IMR-90 (cell line): ENCODE measurements at regions not wholly inside any gene's neighbourhood (a gene's known extent, or its start where the extent isn't known, plus 50 kb on each side); places are given as distances from the start of the nearest gene placed in this dataset.

Source experiments
- ATAC-seq: fragments of 200-7000 bp; cut with Tn5 transposase; 2 replicates; pipeline ENCODE4 v1.9.1; 2020; ENCODE audit warnings: low read depth, mild to moderate bottlenecking, moderate library complexity
- BruUV-seq: library from RNA; stranded (reverse); fragments of 400-500 nt; replicated peaks from 2 replicates; lab custom pipeline; 2021; lab: Mats Ljungman, UMichigan
- CTCF ChIA-PET: fragments of 300-600 bp; formaldehyde crosslinking; extraction: SDS; loops from one replicate; lab custom pipeline; 2021; ENCODE audit warnings: antibody characterized with exemption; lab: Yijun Ruan, JAX
- POLR2A ChIA-PET: fragments of 300-600 bp; sonication (Branson Sonifier 250); formaldehyde crosslinking; loops from one replicate; lab custom pipeline; 2022; ENCODE audit warnings: antibody characterized with exemption; ENCODE audit not compliant: unreplicated experiment; lab: Charles Lee
- DNase-seq: peaks from one replicate; pipeline ENCODE4 v3.0.0; 2013
- H2AFZ ChIP-seq: replicated peaks from 2 replicates; pipeline ENCODE3; 2013; ENCODE audit warnings: low read length, mild to moderate bottlenecking; ENCODE audit not compliant: poor library complexity
- H2AK5ac ChIP-seq: 2 replicates; pipeline ENCODE4 v1.6.1; 2013; ENCODE audit warnings: low read depth, low read length, inconsistent platforms
- H2AK9ac ChIP-seq: replicated peaks from 2 replicates; pipeline ENCODE3; 2013; ENCODE audit warnings: mild to moderate bottlenecking, low read depth, low read length, moderate library complexity; ENCODE audit not compliant: poor library complexity
- H2BK120ac ChIP-seq: 2 replicates; pipeline ENCODE4 v1.6.1; 2013; ENCODE audit warnings: low read depth, low read length, inconsistent platforms
- H2BK15ac ChIP-seq: 3 replicates; pipeline ENCODE4 v1.6.1; 2013; ENCODE audit warnings: low read depth, low read length, inconsistent platforms
- H2BK20ac ChIP-seq: 2 replicates; pipeline ENCODE4 v1.6.1; 2013; ENCODE audit warnings: low read depth, mild to moderate bottlenecking, inconsistent platforms, low read length, moderate library complexity
- H2BK5ac ChIP-seq: 2 replicates; pipeline ENCODE4 v1.6.1; 2013; ENCODE audit warnings: mild to moderate bottlenecking, low read depth, low read length, inconsistent platforms; ENCODE audit not compliant: poor library complexity, severe bottlenecking
- H3K14ac ChIP-seq: replicated peaks from 2 replicates; pipeline ENCODE4 v1.6.1; 2013; ENCODE audit warnings: low read depth, low read length, inconsistent platforms
- H3K18ac ChIP-seq: 2 replicates; pipeline ENCODE4 v1.6.1; 2013; ENCODE audit warnings: low read depth, low read length, control low read depth
- H3K23ac ChIP-seq: 2 replicates; pipeline ENCODE4 v1.6.1; 2013; ENCODE audit warnings: low read depth, low read length, inconsistent platforms
- H3K27ac ChIP-seq: 2 replicates; pipeline ENCODE4 v1.5.1; 2013; ENCODE audit warnings: mild to moderate bottlenecking, control low read depth, low read length; ENCODE audit not compliant: insufficient read depth
- H3K27me3 ChIP-seq: 2 replicates; pipeline ENCODE4 v1.6.1; 2013; ENCODE audit warnings: low read length; ENCODE audit not compliant: control insufficient read depth, insufficient read depth
- H3K36me3 ChIP-seq: 2 replicates; pipeline ENCODE4 v1.6.1; 2013; ENCODE audit warnings: low read length, mixed read lengths; ENCODE audit not compliant: control insufficient read depth, insufficient read depth
- H3K4ac ChIP-seq: 2 replicates; pipeline ENCODE4 v1.6.1; 2013; ENCODE audit warnings: low read depth, low read length, inconsistent platforms
- H3K4me1 ChIP-seq: 2 replicates; pipeline ENCODE4 v1.6.1; 2013; ENCODE audit warnings: low read length, mixed read lengths; ENCODE audit not compliant: control insufficient read depth, insufficient read depth
- H3K4me2 ChIP-seq: 2 replicates; pipeline ENCODE4 v1.6.1; 2013; ENCODE audit warnings: low read depth, mild to moderate bottlenecking, control low read depth, low read length, moderate library complexity
- H3K4me3 ChIP-seq: 2 replicates; pipeline ENCODE4 v1.5.1; 2013; ENCODE audit warnings: low read depth, mild to moderate bottlenecking, control low read depth, low read length, moderate library complexity; ENCODE audit not compliant: insufficient read depth
- H3K56ac ChIP-seq: 2 replicates; pipeline ENCODE4 v1.6.1; 2013; ENCODE audit warnings: low read length, inconsistent platforms; ENCODE audit not compliant: insufficient read depth; ENCODE audit errors: extremely low read depth
- H3K79me1 ChIP-seq, 2 experiments: 2 replicates each; pipeline ENCODE4 v1.6.1; 2013; ENCODE audit warnings: low read length in 2 of 2, inconsistent platforms in 1 of 2, low read depth in 1 of 2
- H3K9ac ChIP-seq: 2 replicates; pipeline ENCODE4 v1.6.1; 2013; ENCODE audit warnings: low read depth, low read length, control low read depth
- H3K9me1 ChIP-seq: 2 replicates; pipeline ENCODE4 v1.6.1; 2013; ENCODE audit warnings: low read length, inconsistent platforms; ENCODE audit not compliant: insufficient read depth
- H3K9me3 ChIP-seq: 2 replicates; pipeline ENCODE4 v1.6.1; 2013; ENCODE audit warnings: low read length; ENCODE audit not compliant: control insufficient read depth, insufficient read depth
- H4K20me1 ChIP-seq: 2 replicates; pipeline ENCODE4 v1.6.1; 2013; ENCODE audit warnings: low read length, inconsistent platforms; ENCODE audit not compliant: insufficient read depth
- H4K5ac ChIP-seq: 2 replicates; pipeline ENCODE4 v1.6.1; 2013; ENCODE audit warnings: mild to moderate bottlenecking, low read depth, low read length, control low read depth
- H4K8ac ChIP-seq, 2 experiments: 2 replicates each; pipeline ENCODE4 v1.6.1; 2013; ENCODE audit warnings: low read depth in 2 of 2, low read length in 2 of 2, control low read depth in 1 of 2, inconsistent platforms in 1 of 2
- H4K91ac ChIP-seq: 2 replicates; pipeline ENCODE4 v1.6.1; 2013; ENCODE audit warnings: low read depth, low read length, inconsistent platforms; ENCODE audit not compliant: insufficient read depth
- MAZ ChIP-seq: IDR thresholded peaks from 2 replicates; pipeline ENCODE4 v1.6.1; 2012; ENCODE audit warnings: low read depth, mild to moderate bottlenecking, low read length, improper control_type of control experiment, moderate library complexity, borderline replicate concordance
- MXI1 ChIP-seq: IDR thresholded peaks from 2 replicates; pipeline ENCODE4 v1.6.1; 2012; ENCODE audit warnings: low read depth, mild to moderate bottlenecking, low read length, moderate library complexity, borderline replicate concordance
- WGBS, 2 experiments: methylation state at CpG; one replicate each; pipeline versions ENCODE4 v1.1.5 to v1.1.7; 2013; ENCODE audit warnings: missing lambda C conversion rate in 2 of 2; ENCODE audit not compliant: insufficient read length in 1 of 2; ENCODE audit errors: extremely low coverage in 2 of 2; 5-methylcytosine and 5-hydroxymethylcytosine counted together
- dilution Hi-C: fragments of 300-500 bp; cut with HindIII; formaldehyde crosslinking; loops from one replicate; pipeline ENCODE4 v1.14.3; 2018; ENCODE audit warnings: low sequenced_read_pairs; ENCODE audit not compliant: unreplicated experiment
- in situ Hi-C: fragments of 300-500 bp; cut with MboI; formaldehyde crosslinking; loops from 3 replicates; pipeline ENCODE4 v1.14.3; 2019; ENCODE audit warnings: low sequenced_read_pairs, inconsistent platforms, mixed read lengths
- intact Hi-C: fragments of 100-400 bp; cut with micrococcal nuclease; formaldehyde crosslinking; loops from 2 replicates; pipeline ENCODE4 v1.10.0; 2022

DNA sequence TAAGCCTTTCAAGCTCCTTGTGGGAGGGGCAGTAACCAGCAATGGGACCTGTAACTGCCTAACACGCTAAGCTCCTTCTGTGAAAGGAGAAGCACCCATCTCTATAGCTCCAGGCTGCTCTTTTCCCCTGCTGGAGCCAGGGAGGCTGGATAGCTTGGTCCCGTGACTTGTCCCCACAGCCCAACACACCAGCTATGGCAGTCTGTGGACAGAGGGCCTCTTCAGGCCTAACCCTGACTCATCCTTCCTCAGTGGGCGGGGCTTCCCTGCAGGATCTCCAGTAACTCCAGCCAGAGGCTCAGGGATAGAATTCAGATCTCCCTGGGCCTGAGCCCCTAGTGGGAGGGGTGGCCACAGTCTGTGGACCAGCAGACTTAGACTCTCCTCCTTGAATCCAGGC lies 1290.1 kb downstream of the PCDH7 start:
- H3K56ac ChIP-seq, result no peak overlapping the region
- H3K4me2 ChIP-seq, result no peak overlapping the region
- H2AK5ac ChIP-seq, result no peak overlapping the region
- H2BK15ac ChIP-seq, result no peak overlapping the region
- no peak overlapping the region for H2BK20ac ChIP-seq
- no peaks in the 10 kb centered on the region for H3K9me1 ChIP-seq
- no peak overlapping the region for H2AFZ ChIP-seq
- no peaks in the 10 kb centered on the region for H4K20me1 ChIP-seq
- no peaks in the 10 kb centered on the region for H3K4me1 ChIP-seq
- no peak overlapping the region for H2BK120ac ChIP-seq
- in situ Hi-C loops, result no loop called here
- DNase-seq, result no peak
- ChIA-PET POLR2A (no interaction called here), CTCF (interaction anchor here (0.6 kb wide), 1 partner anchor 928 kb away, joined by 4 read pairs; no protein-coding TSS in a partner anchor)
- H3K27ac ChIP-seq, result no peak overlapping the region
- H3K4me3 ChIP-seq, result no peak overlapping the region
- no peaks in the 10 kb centered on the region for H3K79me1 ChIP-seq
- no CpG with 5 or more reads among the region's 3 CpGs for WGBS, 2 experiments
- no peak for ATAC-seq
- no peak overlapping the region for H3K23ac ChIP-seq
- no peak overlapping the region for H4K91ac ChIP-seq
- intact Hi-C loops, result no loop called here
- no peak overlapping the region for H4K8ac ChIP-seq
- peaks cover 7% of the 10 kb centered on the region; the same call in 1 of the 2 replicates for H3K9me3 ChIP-seq
- TF ChIP-seq MAZ, result no peak
- no peak for TF ChIP-seq MXI1
- H2BK5ac ChIP-seq, result no peak overlapping the region
- no peaks in the 10 kb centered on the region for H3K27me3 ChIP-seq
- no peak overlapping the region for H3K4ac ChIP-seq
- H3K18ac ChIP-seq, result no peak overlapping the region
- H4K5ac ChIP-seq, result no peak overlapping the region
- H3K9ac ChIP-seq, result no peak overlapping the region
- no peak overlapping the region for H2AK9ac ChIP-seq
- no peak overlapping the region for H3K14ac ChIP-seq
- no peaks in the 10 kb centered on the region for H3K36me3 ChIP-seq
- dilution Hi-C loops, result no loop called here
- no TSS peak for BruUV-seq
